D721Med (cell line): ENCODE measurements at regions not wholly inside any gene's neighbourhood (a gene's known extent, or its start where the extent isn't known, plus 50 kb on each side); places are given as distances from the start of the nearest gene placed in this dataset.

Experiments
- DNase-seq: peaks from one replicate; pipeline ENCODE4 v3.0.0; 2011; ENCODE audit warnings: low spot score; ENCODE audit not compliant: insufficient read length
- FAIRE-seq: peaks from 2 replicates; lab custom pipeline; 2011; peaks lifted over from hg19 to GRCh38; lab: Jason Lieb, UNC
- TF ChIP-seq, protein P1 (sequence below): IDR thresholded peaks from 2 replicates; pipeline ENCODE4 v1.5.1; 2012; ENCODE audit warnings: mild to moderate bottlenecking, control low read depth; ENCODE audit not compliant: insufficient read depth; ENCODE audit errors: missing control alignments

DNA sequence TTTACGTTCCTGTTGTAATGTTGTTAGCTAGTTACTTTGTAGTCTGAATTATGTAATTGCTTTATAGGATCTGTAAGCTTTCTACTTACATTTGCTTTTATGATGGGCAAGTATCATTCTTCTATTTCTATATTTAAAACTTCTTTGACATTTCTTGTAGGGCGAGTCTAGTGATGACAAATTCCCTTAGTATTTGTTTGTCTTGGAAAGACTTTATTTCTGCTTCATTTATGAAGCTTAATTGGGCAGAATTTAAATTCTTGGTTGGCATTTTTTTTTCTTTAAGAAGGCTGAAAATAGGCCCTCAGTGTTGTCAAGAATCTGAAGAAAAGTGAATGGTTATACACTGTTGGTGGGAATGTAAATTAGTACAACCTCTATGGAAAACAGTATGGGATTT, 506.3 kb downstream of the TENT5A start:
- FAIRE-seq (no peak), DNase-seq (no peak)
- TF ChIP-seq, protein P1, sequence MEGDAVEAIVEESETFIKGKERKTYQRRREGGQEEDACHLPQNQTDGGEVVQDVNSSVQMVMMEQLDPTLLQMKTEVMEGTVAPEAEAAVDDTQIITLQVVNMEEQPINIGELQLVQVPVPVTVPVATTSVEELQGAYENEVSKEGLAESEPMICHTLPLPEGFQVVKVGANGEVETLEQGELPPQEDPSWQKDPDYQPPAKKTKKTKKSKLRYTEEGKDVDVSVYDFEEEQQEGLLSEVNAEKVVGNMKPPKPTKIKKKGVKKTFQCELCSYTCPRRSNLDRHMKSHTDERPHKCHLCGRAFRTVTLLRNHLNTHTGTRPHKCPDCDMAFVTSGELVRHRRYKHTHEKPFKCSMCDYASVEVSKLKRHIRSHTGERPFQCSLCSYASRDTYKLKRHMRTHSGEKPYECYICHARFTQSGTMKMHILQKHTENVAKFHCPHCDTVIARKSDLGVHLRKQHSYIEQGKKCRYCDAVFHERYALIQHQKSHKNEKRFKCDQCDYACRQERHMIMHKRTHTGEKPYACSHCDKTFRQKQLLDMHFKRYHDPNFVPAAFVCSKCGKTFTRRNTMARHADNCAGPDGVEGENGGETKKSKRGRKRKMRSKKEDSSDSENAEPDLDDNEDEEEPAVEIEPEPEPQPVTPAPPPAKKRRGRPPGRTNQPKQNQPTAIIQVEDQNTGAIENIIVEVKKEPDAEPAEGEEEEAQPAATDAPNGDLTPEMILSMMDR = no peak

GRCh38 chr6:81242624-81243023, 509.9 kb downstream of the TENT5A start:
- no peak for DNase-seq
- no peak for FAIRE-seq
- TF ChIP-seq, protein P1 = no peak

GRCh38 chr6:81241126-81242041, 511.1 kb downstream of the TENT5A start:
- peak; percentile 25 for FAIRE-seq
- no peak for DNase-seq
- TF ChIP-seq, protein P1 = peak; percentile 29

DNA sequence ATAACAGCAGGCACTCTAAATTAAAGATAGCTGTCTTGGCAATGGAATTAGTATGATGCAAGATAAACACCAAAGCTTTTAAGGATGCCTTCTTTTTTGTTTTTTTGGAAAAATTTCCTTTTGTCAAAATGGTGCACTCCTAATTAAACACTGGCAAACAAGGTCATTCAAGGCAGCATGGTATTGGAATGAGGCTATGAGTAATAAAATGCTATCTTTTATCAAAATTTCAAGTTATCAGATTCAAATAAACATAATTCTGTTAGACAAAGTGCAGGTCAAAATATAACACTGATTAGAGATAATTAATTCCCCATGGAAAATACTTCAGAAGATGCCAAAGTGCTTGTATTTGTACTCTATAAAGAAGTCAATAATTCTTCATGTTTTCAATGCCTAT, 514.1 kb downstream of the TENT5A start:
- FAIRE-seq (no peak), DNase-seq (no peak)
- TF ChIP-seq, protein P1 = no peak

DNA sequence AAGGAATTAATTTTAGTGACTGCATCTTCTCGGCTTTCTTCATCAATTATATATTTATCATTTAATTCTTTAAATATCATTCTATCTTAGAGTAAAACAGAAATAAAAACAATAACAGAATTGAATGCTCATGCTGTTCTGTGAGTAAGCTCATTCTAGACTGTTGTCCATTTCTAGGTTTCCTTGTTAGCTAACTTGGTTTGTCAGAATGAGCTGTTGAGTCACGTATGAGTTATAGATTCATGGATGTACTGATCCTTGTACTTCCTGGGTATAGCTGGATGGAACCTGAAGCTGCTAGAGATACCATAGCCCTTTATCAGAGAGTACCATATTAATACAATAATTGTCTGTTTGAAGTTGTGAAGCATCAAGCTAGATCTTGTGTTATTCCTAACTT, 515.3 kb downstream of the TENT5A start:
- DNase-seq (no peak), FAIRE-seq (no peak)
- TF ChIP-seq, protein P1 = no peak

GRCh38 chr6:81235512-81235911, 517.0 kb downstream of the TENT5A start:
- DNase-seq = no peak
- no peak for FAIRE-seq

More at GRCh38 chr6:81235512-81235911, 517.0 kb downstream of the TENT5A start:
- TF ChIP-seq, protein P1 = no peak
